ENCODE measurements at regions not wholly inside any gene's neighbourhood (a gene's known extent, or its start where the extent isn't known, plus 50 kb on each side); places are given as distances from the start of the nearest gene placed in this dataset.

DNA sequence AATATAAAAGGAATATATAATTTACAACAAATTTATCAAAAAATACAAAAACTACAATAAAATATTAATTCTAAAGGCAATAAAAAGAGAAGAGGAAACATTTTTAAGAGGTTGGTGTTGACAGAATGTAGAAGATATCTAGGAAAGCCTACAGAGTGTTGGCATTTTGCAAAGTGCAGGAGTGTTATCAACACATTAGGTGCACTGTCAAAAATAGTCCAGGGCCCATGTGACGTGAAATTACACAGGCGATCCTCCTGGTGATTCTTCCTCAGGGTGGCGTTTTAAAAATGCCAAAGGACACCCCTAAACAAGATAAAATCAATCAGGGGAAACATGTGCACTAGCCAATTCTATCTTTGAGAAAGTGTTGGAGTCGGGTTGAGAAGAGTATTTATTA, 222.7 kb downstream of the ARPP21 start:
- TF ChIP-seq POLR2AphosphoS5 (IDR thresholded peaks at IDR 0.05) (no peak), POLR2A (IDR thresholded peaks at IDR 0.05) (no peak)
- TF ChIP-seq, protein P1, sequence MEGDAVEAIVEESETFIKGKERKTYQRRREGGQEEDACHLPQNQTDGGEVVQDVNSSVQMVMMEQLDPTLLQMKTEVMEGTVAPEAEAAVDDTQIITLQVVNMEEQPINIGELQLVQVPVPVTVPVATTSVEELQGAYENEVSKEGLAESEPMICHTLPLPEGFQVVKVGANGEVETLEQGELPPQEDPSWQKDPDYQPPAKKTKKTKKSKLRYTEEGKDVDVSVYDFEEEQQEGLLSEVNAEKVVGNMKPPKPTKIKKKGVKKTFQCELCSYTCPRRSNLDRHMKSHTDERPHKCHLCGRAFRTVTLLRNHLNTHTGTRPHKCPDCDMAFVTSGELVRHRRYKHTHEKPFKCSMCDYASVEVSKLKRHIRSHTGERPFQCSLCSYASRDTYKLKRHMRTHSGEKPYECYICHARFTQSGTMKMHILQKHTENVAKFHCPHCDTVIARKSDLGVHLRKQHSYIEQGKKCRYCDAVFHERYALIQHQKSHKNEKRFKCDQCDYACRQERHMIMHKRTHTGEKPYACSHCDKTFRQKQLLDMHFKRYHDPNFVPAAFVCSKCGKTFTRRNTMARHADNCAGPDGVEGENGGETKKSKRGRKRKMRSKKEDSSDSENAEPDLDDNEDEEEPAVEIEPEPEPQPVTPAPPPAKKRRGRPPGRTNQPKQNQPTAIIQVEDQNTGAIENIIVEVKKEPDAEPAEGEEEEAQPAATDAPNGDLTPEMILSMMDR (IDR thresholded peaks at IDR 0.05 in 8 of 11, conservative IDR thresholded peaks at IDR 0.05 in 3 of 11), result no peak
